H1 (cell line): ENCODE measurements at regions not wholly inside any gene's neighbourhood (a gene's known extent, or its start where the extent isn't known, plus 50 kb on each side); places are given as distances from the start of the nearest gene placed in this dataset.

ENCODE experiments used
- CTCF ChIA-PET: fragments of 300-600 bp; sonication (Branson Sonifier 250); formaldehyde crosslinking; loops from one replicate; lab custom pipeline; 2021; ENCODE audit not compliant: partially characterized antibody; lab: Charles Lee
- POLR2A ChIA-PET: fragments of 300-600 bp; sonication (Branson Sonifier 250); formaldehyde crosslinking; loops from one replicate; lab custom pipeline; 2021; ENCODE audit warnings: inconsistent platforms; ENCODE audit not compliant: partially characterized antibody; lab: Charles Lee
- DNase-seq, 2 experiments: peaks; one replicate each; pipeline versions ENCODE4 v3.0.0 to v3.0.0-alpha.2; 2010 to 2022; ENCODE audit warnings: low spot score in 2 of 2, low read depth in 1 of 2, mixed read lengths in 1 of 2
- FAIRE-seq: peaks from 2 replicates; lab custom pipeline; 2011; peaks lifted over from hg19 to GRCh38; lab: Jason Lieb, UNC
- H2AFZ ChIP-seq: 2 replicates; pipeline ENCODE4 v1.8.1; 2012; ENCODE audit warnings: low read length, inconsistent platforms
- H2AK5ac ChIP-seq: 2 replicates; pipeline ENCODE4 v1.6.1; 2013; ENCODE audit warnings: low read depth, low read length
- H2BK120ac ChIP-seq: replicated peaks from 2 replicates; pipeline ENCODE3; 2013; ENCODE audit warnings: low read depth, low read length, inconsistent platforms
- H2BK12ac ChIP-seq: 2 replicates; pipeline ENCODE4 v1.6.1; 2013; ENCODE audit warnings: low read depth, low read length
- H2BK15ac ChIP-seq: 2 replicates; pipeline ENCODE4 v1.6.1; 2013; ENCODE audit warnings: low read length
- H2BK20ac ChIP-seq: 2 replicates; pipeline ENCODE4 v1.6.1; 2013; ENCODE audit warnings: low read length
- H2BK5ac ChIP-seq: 2 replicates; pipeline ENCODE4 v1.6.1; 2013; ENCODE audit warnings: low read depth, low read length
- H3K14ac ChIP-seq: 2 replicates; pipeline ENCODE4 v1.6.1; 2013; ENCODE audit warnings: inconsistent platforms; ENCODE audit not compliant: insufficient read length
- H3K18ac ChIP-seq: 2 replicates; pipeline ENCODE4 v1.6.1; 2013; ENCODE audit warnings: low read length; ENCODE audit errors: extremely low read depth
- H3K23ac ChIP-seq: 2 replicates; pipeline ENCODE4 v1.6.1; 2013; ENCODE audit warnings: inconsistent platforms; ENCODE audit not compliant: insufficient read length
- H3K23me2 ChIP-seq: 2 replicates; pipeline ENCODE4 v1.6.1; 2013; ENCODE audit warnings: low read depth, low read length
- H3K27ac ChIP-seq: 2 replicates; pipeline ENCODE4 v1.6.1; 2011; ENCODE audit warnings: low read depth, low read length, inconsistent platforms
- H3K27me3 ChIP-seq, 4 experiments: replicated peaks in 1 of 4; 1 replicate in 1 of 4; 2 replicates in 3 of 4; pipeline versions ENCODE4 v1.6.1 to v1.8.1; 2011 to 2013; ENCODE audit warnings: low read length in 3 of 4, mild to moderate bottlenecking in 3 of 4, inconsistent platforms in 2 of 4, mixed read lengths in 2 of 4, moderate library complexity in 1 of 4; ENCODE audit not compliant: control insufficient read depth in 3 of 4, insufficient read depth in 3 of 4; ENCODE audit errors: extremely low read depth in 1 of 4
- H3K36me3 ChIP-seq, 4 experiments: 2 replicates each; pipeline versions ENCODE4 v1.6.1 to v1.8.1; 2011 to 2013; ENCODE audit warnings: mild to moderate bottlenecking in 4 of 4, low read length in 3 of 4, moderate library complexity in 2 of 4, control low read depth in 1 of 4, inconsistent platforms in 1 of 4; ENCODE audit not compliant: insufficient read depth in 4 of 4, control insufficient read depth in 2 of 4
- H3K4ac ChIP-seq: replicated peaks from 2 replicates; pipeline ENCODE3; 2013; ENCODE audit warnings: low read length, low read depth, mixed read lengths, inconsistent platforms; ENCODE audit not compliant: insufficient read length
- H3K4me1 ChIP-seq, 4 experiments: replicated peaks in 1 of 4; 1 replicate in 1 of 4; 2 replicates in 3 of 4; pipeline versions ENCODE4 v1.6.1 to v1.8.1; 2011 to 2013; ENCODE audit warnings: low read length in 3 of 4, inconsistent platforms in 2 of 4, mixed read lengths in 1 of 4; ENCODE audit not compliant: insufficient read depth in 4 of 4, control insufficient read depth in 3 of 4
- H3K4me2 ChIP-seq, 2 experiments: 2 replicates each; pipeline versions ENCODE4 v1.6.1 to v1.8.1; 2011 to 2013; ENCODE audit warnings: low read depth in 2 of 2, low read length in 2 of 2, control low read depth in 1 of 2, inconsistent platforms in 1 of 2, mild to moderate bottlenecking in 1 of 2; ENCODE audit not compliant: insufficient read depth in 1 of 2
- H3K4me3 ChIP-seq, 4 experiments: fragments of 200-600, 300-600 bp in 1 of 4; sonication (generic), shearing (Covaris generic), sonication (Bioruptor Twin) in 1 of 4; 2 replicates each; pipeline versions ENCODE4 v1.5.1 to v1.8.1; 2011 to 2016; ENCODE audit warnings: low read length in 4 of 4, low read depth in 3 of 4, control low read depth in 2 of 4, inconsistent platforms in 2 of 4, mild to moderate bottlenecking in 2 of 4, mixed read lengths in 1 of 4, moderate library complexity in 1 of 4; ENCODE audit not compliant: insufficient read depth in 2 of 4; ENCODE audit errors: extremely low read depth in 1 of 4
- H3K56ac ChIP-seq: replicated peaks from 2 replicates; pipeline ENCODE3; 2013; ENCODE audit warnings: low read depth, mild to moderate bottlenecking, mixed read lengths, low read length, inconsistent platforms; ENCODE audit not compliant: insufficient read length
- H3K79me1 ChIP-seq: 2 replicates; pipeline ENCODE4 v1.6.1; 2013; ENCODE audit warnings: low read depth, low read length, control low read depth
- H3K79me2 ChIP-seq, 2 experiments: 2 replicates each; pipeline versions ENCODE4 v1.6.1 to v1.8.1; 2012 to 2013; ENCODE audit warnings: low read length in 2 of 2, mild to moderate bottlenecking in 2 of 2, inconsistent platforms in 1 of 2; ENCODE audit not compliant: insufficient read depth in 2 of 2, control insufficient read depth in 1 of 2
- H3K9ac ChIP-seq, 4 experiments: replicated peaks in 1 of 4; 1 replicate in 1 of 4; 2 replicates in 3 of 4; pipeline versions ENCODE4 v1.6.1 to v1.8.1; 2011 to 2013; ENCODE audit warnings: low read depth in 3 of 4, low read length in 3 of 4, control low read depth in 2 of 4, mild to moderate bottlenecking in 2 of 4, moderate library complexity in 2 of 4, inconsistent platforms in 1 of 4; ENCODE audit errors: extremely low read depth in 1 of 4
- H3K9me3 ChIP-seq, 2 experiments: 2 replicates each; pipeline versions ENCODE4 v1.6.1 to v1.8.1; 2012 to 2013; ENCODE audit warnings: mild to moderate bottlenecking in 2 of 2, moderate library complexity in 2 of 2, control low read depth in 1 of 2, inconsistent platforms in 1 of 2, low read depth in 1 of 2, low read length in 1 of 2, mixed read lengths in 1 of 2; ENCODE audit not compliant: insufficient read depth in 2 of 2
- H4K20me1 ChIP-seq, 2 experiments: replicated peaks in 1 of 2; 2 replicates each; pipeline versions ENCODE3 to v1.8.1; 2011 to 2013; ENCODE audit warnings: inconsistent platforms in 2 of 2, low read length in 2 of 2, mild to moderate bottlenecking in 1 of 2; ENCODE audit not compliant: insufficient read depth in 2 of 2, control insufficient read depth in 1 of 2
- H4K5ac ChIP-seq: 2 replicates; pipeline ENCODE4 v1.6.1; 2013; ENCODE audit warnings: low read length, low read depth, mixed read lengths, inconsistent platforms; ENCODE audit not compliant: insufficient read length
- H4K8ac ChIP-seq: 2 replicates; pipeline ENCODE4 v1.8.0; 2013; ENCODE audit warnings: mild to moderate bottlenecking, moderate library complexity, low read length, inconsistent platforms; ENCODE audit not compliant: insufficient read depth; ENCODE audit errors: extremely low read depth
- H4K91ac ChIP-seq: replicated peaks from 2 replicates; pipeline ENCODE3; 2013; ENCODE audit warnings: low read length, mixed read lengths, inconsistent platforms; ENCODE audit not compliant: insufficient read length
- CBX8 ChIP-seq: fragments of 300-800, 300-1000 bp; sonication (generic); IDR thresholded peaks from 2 replicates; pipeline ENCODE4 v1.7.1; 2016; ENCODE audit warnings: low read depth, low read length, borderline replicate concordance
- GABPA ChIP-seq: IDR thresholded peaks from 2 replicates; pipeline ENCODE4 v1.6.1; 2011; ENCODE audit warnings: mild to moderate bottlenecking, low read length, moderate library complexity, borderline replicate concordance; ENCODE audit not compliant: insufficient read depth
- KDM5A ChIP-seq: fragments of 200-600 bp; IDR thresholded peaks from 2 replicates; pipeline ENCODE4 v1.7.1; 2012; ENCODE audit warnings: mild to moderate bottlenecking, low read length, inconsistent platforms, mixed read lengths
- RAD21 ChIP-seq, 2 experiments: IDR thresholded peaks in 1 of 2; conservative IDR thresholded peaks in 1 of 2; 2 replicates each; pipeline ENCODE4 v1.6.1; 2011; ENCODE audit warnings: low read depth in 2 of 2, low read length in 2 of 2, improper control_type of control experiment in 1 of 2, inconsistent platforms in 1 of 2, mild to moderate bottlenecking in 1 of 2, moderate library complexity in 1 of 2
- TAF7 ChIP-seq: optimal IDR thresholded peaks from 2 replicates; pipeline ENCODE3; 2011; ENCODE audit warnings: low read depth, mild to moderate bottlenecking, inconsistent platforms, low read length, moderate library complexity, borderline replicate concordance
- WGBS, 2 experiments: shearing (Covaris generic) in 1 of 2; methylation state at CpG; one replicate each; pipeline versions ENCODE4 v1.1.6 to v1.1.7; 2013 to 2015; ENCODE audit warnings: low lambda C conversion rate in 2 of 2, mixed read lengths in 2 of 2, inconsistent platforms in 1 of 2, low coverage in 1 of 2, missing lambda C conversion rate in 1 of 2; ENCODE audit not compliant: insufficient replicate concordance in 2 of 2, insufficient coverage in 1 of 2, insufficient read length in 1 of 2; ENCODE audit errors: extremely low coverage in 1 of 2, missing lambda C conversion rate in 1 of 2; 5-methylcytosine and 5-hydroxymethylcytosine counted together

DNA sequence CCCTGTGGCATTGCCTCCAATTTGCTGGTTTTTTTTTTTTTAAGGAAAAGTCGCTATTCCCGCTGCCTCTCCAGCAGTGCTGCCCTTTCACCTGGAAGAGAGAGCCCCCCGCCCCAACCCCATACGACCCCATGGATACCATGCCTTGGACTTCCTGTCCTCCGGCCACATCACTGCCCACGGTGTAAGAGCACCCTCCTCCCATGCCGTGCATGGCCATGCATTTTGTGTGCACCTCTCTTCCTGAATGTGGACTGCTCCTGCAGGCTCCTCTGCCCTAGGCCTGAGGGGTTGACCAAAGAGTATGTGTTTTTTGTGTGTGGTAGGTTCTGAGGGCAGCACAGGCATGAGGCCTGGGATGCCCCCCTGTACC is 65.6 kb upstream of the SPON1 start:
- H3K14ac ChIP-seq, result no peak overlapping the region
- H2BK20ac ChIP-seq, result no peak overlapping the region
- no peak overlapping the region for H3K56ac ChIP-seq
- TF ChIP-seq KDM5A, result no peak
- no peak for TF ChIP-seq TAF7
- no peak for TF ChIP-seq GABPA
- no peak for TF ChIP-seq CBX8
- TF ChIP-seq RAD21 (IDR thresholded peaks at IDR 0.05 in 1 of 2, conservative IDR thresholded peaks at IDR 0.05 in 1 of 2; ENCODE audit: low read depth in 2 of 2, low read length in 2 of 2), result no peak
- H2AK5ac ChIP-seq, result no peak overlapping the region
- H3K36me3 ChIP-seq, result no peaks in the 10 kb centered on the region
- no peak overlapping the region for H2BK15ac ChIP-seq
- H3K4me1 ChIP-seq, result no peaks in the 10 kb centered on the region
- no peaks in the 10 kb centered on the region for H4K20me1 ChIP-seq
- DNase-seq (no peak), FAIRE-seq (no peak)
- no peak overlapping the region for H2BK12ac ChIP-seq
- H4K5ac ChIP-seq, result no peak overlapping the region
- no peak overlapping the region for H3K4ac ChIP-seq
- H3K79me2 ChIP-seq, result no peaks in the 10 kb centered on the region
- no peak overlapping the region for H2BK5ac ChIP-seq
- H3K9ac ChIP-seq, result no peak overlapping the region
- no peak overlapping the region for H4K91ac ChIP-seq
- H3K79me1 ChIP-seq, result no peaks in the 10 kb centered on the region
- H3K23ac ChIP-seq, result no peak overlapping the region
- no peaks in the 10 kb centered on the region for H3K9me3 ChIP-seq
- no peak overlapping the region for H3K4me3 ChIP-seq
- H3K23me2 ChIP-seq, result no peaks in the 10 kb centered on the region
- no peak overlapping the region for H3K4me2 ChIP-seq
- no peak overlapping the region for H3K18ac ChIP-seq
- POLR2A ChIA-PET, result no interaction called here
- H2BK120ac ChIP-seq, result no peak overlapping the region
- H3K27ac ChIP-seq, result no peak overlapping the region
- CTCF ChIA-PET, result interaction anchor here (0.6 to 1.6 kb wide), 3 partner anchors 29 to 418 kb away, joined by 3 to 4 read pairs (median 3); no protein-coding TSS in a partner anchor
- no peak overlapping the region for H4K8ac ChIP-seq
- no peaks in the 10 kb centered on the region for H3K27me3 ChIP-seq
- 88% methylated on average over 1 of the region's 7 CpGs; no CpG with 5 or more reads in 1 of the 2 experiments for WGBS, 2 experiments
- no peak overlapping the region for H2AFZ ChIP-seq
